Thoracic aorta (tissue), 2 donors: ENCODE measurements at regions not wholly inside any gene's neighbourhood (a gene's known extent, or its start where the extent isn't known, plus 50 kb on each side); places are given as distances from the start of the nearest gene placed in this dataset.

Experiments
- ATAC-seq: fragments of 150-250 bp; one replicate; pipeline ENCODE4 v1.8.0; 2017; ENCODE audit warnings: low read depth; ENCODE audit not compliant: insufficient number of reproducible peaks, low FRiP score
- DNase-seq: peaks from one replicate; pipeline ENCODE4 v3.0.0-alpha.2; 2020; ENCODE audit warnings: low spot score
- H3K27ac ChIP-seq, 2 donors: fragments of 200-600 bp; sonication (generic); 1 replicate in 1 of 2; 2 replicates in 1 of 2; pipeline ENCODE4 v1.5.1; 2016; ENCODE audit warnings: mild to moderate bottlenecking in 2 of 2, moderate library complexity in 2 of 2
- H3K27me3 ChIP-seq: fragments of 200-600 bp; sonication (generic); replicated peaks from 2 replicates; pipeline ENCODE4 v1.6.0; 2016; ENCODE audit warnings: mild to moderate bottlenecking; ENCODE audit not compliant: insufficient read depth
- H3K36me3 ChIP-seq: fragments of 200-600 bp; sonication (generic); one replicate; pipeline ENCODE4 v1.5.1; 2016
- H3K4me1 ChIP-seq, 2 donors: fragments of 200-600 bp; sonication (generic); 1 replicate in 1 of 2; 2 replicates in 1 of 2; pipeline versions ENCODE4 v1.5.1 to v1.6.0; 2016; ENCODE audit warnings: low read depth in 2 of 2, mild to moderate bottlenecking in 1 of 2; ENCODE audit not compliant: control insufficient read depth in 1 of 2
- H3K4me3 ChIP-seq: fragments of 200-600 bp; sonication (generic); 2 replicates; pipeline ENCODE4 v1.5.1; 2016; ENCODE audit warnings: mild to moderate bottlenecking
- H3K9me3 ChIP-seq: fragments of 200-600 bp; sonication (generic); 2 replicates; pipeline ENCODE4 v1.5.1; 2016
- CTCF ChIP-seq: fragments of 200-600 bp; sonication (generic); IDR thresholded peaks from one replicate; pipeline ENCODE4 v1.5.1; 2019; ENCODE audit warnings: antibody characterized with exemption

- H3K4me1 ChIP-seq, result no peaks in the 10 kb centered on the region
- no peak for TF ChIP-seq CTCF
- ATAC-seq, result no peak
- H3K27ac ChIP-seq, result no peak overlapping the region
- H3K27me3 ChIP-seq, result no peaks in the 10 kb centered on the region
- H3K36me3 ChIP-seq, result no peaks in the 10 kb centered on the region
- no peak overlapping the region for H3K4me3 ChIP-seq
- DNase-seq, result no peak
- no peaks in the 10 kb centered on the region for H3K9me3 ChIP-seq
Measured at GRCh38 chr4:180789929-180790328, 1453.3 kb upstream of the TENM3 start.

GRCh38 chr4:180790471-180790870 lies 1452.7 kb upstream of the TENM3 start:
- ATAC-seq (no peak), DNase-seq (no peak)
- Histone ChIP-seq H3K27ac (no peak overlapping the region), H3K27me3 (no peaks in the 10 kb centered on the region), H3K36me3 (no peaks in the 10 kb centered on the region), H3K4me3 (no peak overlapping the region), H3K4me1 (no peaks in the 10 kb centered on the region), H3K9me3 (no peaks in the 10 kb centered on the region)
- TF ChIP-seq CTCF, result no peak

GRCh38 chr4:180792541-180792940 lies 1450.7 kb upstream of the TENM3 start:
- no peak for ATAC-seq
- no peaks in the 10 kb centered on the region for H3K27me3 ChIP-seq
- no peaks in the 10 kb centered on the region for H3K36me3 ChIP-seq
- no peak overlapping the region for H3K27ac ChIP-seq
- no peak for TF ChIP-seq CTCF
- DNase-seq, result no peak
- no peak overlapping the region for H3K4me3 ChIP-seq
- no peaks in the 10 kb centered on the region for H3K9me3 ChIP-seq
- H3K4me1 ChIP-seq, result no peaks in the 10 kb centered on the region

- TF ChIP-seq CTCF, result no peak
- H3K36me3 ChIP-seq, result no peaks in the 10 kb centered on the region
- H3K27me3 ChIP-seq, result no peaks in the 10 kb centered on the region
- no peaks in the 10 kb centered on the region for H3K9me3 ChIP-seq
- no peak for ATAC-seq
- no peaks in the 10 kb centered on the region for H3K4me1 ChIP-seq
- no peak overlapping the region for H3K4me3 ChIP-seq
- H3K27ac ChIP-seq, result no peak overlapping the region
- DNase-seq, result no peak
Measured at GRCh38 chr4:180794333-180794732, 1448.9 kb upstream of the TENM3 start.

- no peaks in the 10 kb centered on the region for H3K4me1 ChIP-seq
- no peaks in the 10 kb centered on the region for H3K9me3 ChIP-seq
- TF ChIP-seq CTCF, result no peak
- H3K27ac ChIP-seq, result no peak overlapping the region
- DNase-seq, result no peak
- no peak overlapping the region for H3K4me3 ChIP-seq
- no peak for ATAC-seq
- H3K36me3 ChIP-seq, result no peaks in the 10 kb centered on the region
- H3K27me3 ChIP-seq, result no peaks in the 10 kb centered on the region
Measured at GRCh38 chr4:180798036-180798577, 1445.1 kb upstream of the TENM3 start.
